HepG2 (cell line): ENCODE measurements at regions not wholly inside any gene's neighbourhood (a gene's known extent, or its start where the extent isn't known, plus 50 kb on each side); places are given as distances from the start of the nearest gene placed in this dataset.

Source experiments
- ATAC-seq: fragments of 200-7000 bp; cut with Tn5 transposase; 3 replicates; pipeline ENCODE4 v1.9.1; 2020; ENCODE audit warnings: mild to moderate bottlenecking, moderate library complexity
- BruUV-seq: library from RNA; stranded (reverse); fragments of 400-500 nt; replicated peaks from 2 replicates; lab custom pipeline; 2021; lab: Mats Ljungman, UMichigan
- CTCF ChIA-PET: fragments of 300-600 bp; formaldehyde crosslinking; extraction: SDS; loops from one replicate; lab custom pipeline; 2021; ENCODE audit warnings: low total read pairs, inconsistent platforms, low intra/inter-chr PET ratio; lab: Yijun Ruan, JAX
- POLR2A ChIA-PET: fragments of 350-600 bp; sonication (Branson Sonifier 250); formaldehyde crosslinking; loops from one replicate; lab custom pipeline; 2020; ENCODE audit warnings: antibody characterized with exemption, inconsistent platforms; lab: Yijun Ruan, JAX
- DNase-seq: peaks from one replicate; pipeline ENCODE4 v3.0.0-alpha.2; 2015; ENCODE audit warnings: low spot score
- FAIRE-seq: peaks from 3 replicates; lab custom pipeline; 2011; peaks lifted over from hg19 to GRCh38; lab: Jason Lieb, UNC
- H2AFZ ChIP-seq: one replicate; pipeline ENCODE4 v1.6.1; 2011; ENCODE audit warnings: low read length, inconsistent platforms
- H3K27ac ChIP-seq: fragments of 300-600 bp; 3 replicates; pipeline ENCODE4 v1.8.0; 2011; ENCODE audit warnings: mixed run types, mild to moderate bottlenecking, mixed read lengths, low read length, inconsistent platforms; ENCODE audit not compliant: insufficient read depth; ENCODE audit errors: extremely low read length
- H3K27me3 ChIP-seq, 2 experiments: fragments of 200-600 bp in 1 of 2; 2 replicates in 1 of 2; 3 replicates in 1 of 2; pipeline versions ENCODE4 v1.6.0 to v1.8.0; 2011; ENCODE audit warnings: low read length in 2 of 2, mild to moderate bottlenecking in 2 of 2, moderate library complexity in 2 of 2, inconsistent platforms in 1 of 2; ENCODE audit not compliant: insufficient read depth in 2 of 2, control insufficient read depth in 1 of 2
- H3K36me3 ChIP-seq, 2 experiments: fragments of 200-600 bp in 1 of 2; replicated peaks in 1 of 2; 2 replicates in 1 of 2; 3 replicates in 1 of 2; pipeline versions ENCODE4 v1.5.1 to v1.8.0; 2011; ENCODE audit warnings: low read length in 2 of 2, inconsistent platforms in 1 of 2; ENCODE audit not compliant: insufficient read depth in 2 of 2, control insufficient read depth in 1 of 2
- H3K4me1 ChIP-seq: 2 replicates; pipeline ENCODE4 v1.5.1; 2012; ENCODE audit warnings: low read length, inconsistent platforms; ENCODE audit not compliant: insufficient read depth
- H3K4me2 ChIP-seq: 2 replicates; pipeline ENCODE4 v1.6.0; 2011; ENCODE audit warnings: low read depth, low read length, inconsistent platforms
- H3K4me3 ChIP-seq, 3 experiments: fragments of 200-600 bp in 1 of 3; sonication (generic), shearing (Covaris generic) in 1 of 3; replicated peaks in 1 of 3; 2 replicates each; pipeline ENCODE4 v1.5.1; 2011 to 2016; ENCODE audit warnings: low read length in 3 of 3, inconsistent platforms in 2 of 3, low read depth in 2 of 3, mild to moderate bottlenecking in 2 of 3, control low read depth in 1 of 3, mixed read lengths in 1 of 3; ENCODE audit not compliant: insufficient read depth in 1 of 3
- H3K79me2 ChIP-seq: one replicate; pipeline ENCODE4 v1.6.1; 2011; ENCODE audit warnings: low read length, inconsistent platforms; ENCODE audit not compliant: insufficient read depth
- H3K9ac ChIP-seq: 2 replicates; pipeline ENCODE4 v1.6.0; 2011; ENCODE audit warnings: mild to moderate bottlenecking, low read depth, low read length, inconsistent platforms; ENCODE audit not compliant: insufficient read depth
- H3K9me3 ChIP-seq: 2 replicates; pipeline ENCODE4 v1.5.1; 2012; ENCODE audit warnings: mild to moderate bottlenecking, low read length
- H4K20me1 ChIP-seq: 2 replicates; pipeline ENCODE4 v1.6.0; 2011; ENCODE audit warnings: inconsistent platforms, mild to moderate bottlenecking, low read length, moderate library complexity; ENCODE audit not compliant: insufficient read depth
- ATRX ChIP-seq: sonication (generic); formaldehyde crosslinking; IDR thresholded peaks from 2 replicates; pipeline ENCODE4 v1.4.0; 2020; ENCODE audit warnings: missing genetic modification reagents, borderline replicate concordance
- ETS1 ChIP-seq: sonication (generic); formaldehyde crosslinking; IDR thresholded peaks from 2 replicates; pipeline ENCODE4 v1.4.0; 2020; ENCODE audit warnings: missing genetic modification reagents
- GFI1 ChIP-seq: sonication (generic); formaldehyde crosslinking; IDR thresholded peaks from 2 replicates; pipeline ENCODE4 v1.5.0; 2020; ENCODE audit warnings: missing genetic modification reagents, mild to moderate bottlenecking, borderline replicate concordance
- JUN ChIP-seq: sonication (generic); formaldehyde crosslinking; IDR thresholded peaks from 2 replicates; pipeline ENCODE4 v1.4.0; 2020; ENCODE audit warnings: mild to moderate bottlenecking, missing genetic modification reagents
- MZF1 ChIP-seq: sonication (generic); formaldehyde crosslinking; IDR thresholded peaks from 2 replicates; pipeline ENCODE4 v1.8.1; 2023; ENCODE audit warnings: mild to moderate bottlenecking, missing genetic modification reagents, borderline replicate concordance
- PRDM15 ChIP-seq: sonication (generic); formaldehyde crosslinking; IDR thresholded peaks from 2 replicates; pipeline ENCODE4 v1.4.0; 2020; ENCODE audit warnings: missing genetic modification reagents
- RCOR2 ChIP-seq: IDR thresholded peaks from 2 replicates; pipeline ENCODE4 v1.6.1; 2016; ENCODE audit warnings: missing biosample characterization, missing genetic modification reagents
- STAG1 ChIP-seq: sonication (generic); formaldehyde crosslinking; IDR thresholded peaks from 2 replicates; pipeline ENCODE4 v1.4.0; 2020; ENCODE audit warnings: missing genetic modification reagents
- TSC22D2 ChIP-seq: sonication (generic); formaldehyde crosslinking; IDR thresholded peaks from 2 replicates; pipeline ENCODE4 v1.5.1; 2020; ENCODE audit warnings: missing genetic modification reagents, mild to moderate bottlenecking, borderline replicate concordance
- ZNF225 ChIP-seq: sonication (generic); formaldehyde crosslinking; IDR thresholded peaks from 2 replicates; pipeline ENCODE4 v1.4.0; 2020; ENCODE audit warnings: mild to moderate bottlenecking, missing genetic modification reagents
- ZZZ3 ChIP-seq: sonication (generic); formaldehyde crosslinking; IDR thresholded peaks from 2 replicates; pipeline ENCODE4 v1.4.0; 2020; ENCODE audit warnings: missing genetic modification reagents, mild to moderate bottlenecking, borderline replicate concordance
- WGBS: methylation state at CpG from one replicate; pipeline ENCODE4 v1.1.6; 2017; ENCODE audit warnings: low lambda C conversion rate; 5-methylcytosine and 5-hydroxymethylcytosine counted together
- in situ Hi-C: cut with HindIII; loops from 2 replicates; pipeline ENCODE4 v1.10.0; 2017; ENCODE audit warnings: low pct_unique_long_range_greater_than_20kb; ENCODE audit not compliant: extremely low pct_ligation_motif_present
- intact Hi-C: fragments of 100-400 bp; cut with micrococcal nuclease; formaldehyde crosslinking; loops from one replicate; pipeline ENCODE4 v1.10.0; 2022; ENCODE audit not compliant: unreplicated experiment

- H3K79me2 ChIP-seq: no peaks in the 10 kb centered on the region
- H4K20me1 ChIP-seq: no peaks in the 10 kb centered on the region
- no peak overlapping the region for H3K27ac ChIP-seq
- FAIRE-seq: no peak
- H2AFZ ChIP-seq: no peak overlapping the region
- no peaks in the 10 kb centered on the region for H3K36me3 ChIP-seq
- H3K4me3 ChIP-seq: no peak overlapping the region
- H3K9me3 ChIP-seq: no peaks in the 10 kb centered on the region
- no peak overlapping the region for H3K4me2 ChIP-seq
- H3K9ac ChIP-seq: no peak overlapping the region
- in situ Hi-C loops (no loop called here), intact Hi-C loops (no loop called here)
- ChIA-PET POLR2A (no interaction called here), CTCF (no interaction called here)
- H3K4me1 ChIP-seq: no peaks in the 10 kb centered on the region
- 92% methylated on average over 1 of the region's 1 CpG for WGBS
- TF ChIP-seq RCOR2 (CRISPR knock-in tag) (no peak), JUN (no peak), PRDM15 (CRISPR knock-in tag) (no peak), GFI1 (CRISPR knock-in tag) (no peak), MZF1 (CRISPR knock-in tag) (no peak), ZNF225 (CRISPR knock-in tag) (no peak), ETS1 (CRISPR knock-in tag) (no peak), TSC22D2 (CRISPR knock-in tag) (no peak), ZZZ3 (no peak), ATRX (no peak), STAG1 (CRISPR knock-in tag) (no peak)
- no peaks in the 10 kb centered on the region for H3K27me3 ChIP-seq
- no peak for ATAC-seq
- no peak for DNase-seq
- BruUV-seq: no TSS peak
Observed at GRCh38 chr5:175784230-175784629, 87.1 kb upstream of the CPLX2 start.
